GM19351 (cell line): ENCODE measurements at regions not wholly inside any gene's neighbourhood (a gene's known extent, or its start where the extent isn't known, plus 50 kb on each side); places are given as distances from the start of the nearest gene placed in this dataset.

Experiments
- ATAC-seq: cut with Tn5 transposase; IDR thresholded peaks from one replicate; pipeline ENCODE4 v1.9.1; 2021; ENCODE audit warnings: mild to moderate bottlenecking, moderate library complexity; ENCODE audit not compliant: unreplicated experiment

DNA sequence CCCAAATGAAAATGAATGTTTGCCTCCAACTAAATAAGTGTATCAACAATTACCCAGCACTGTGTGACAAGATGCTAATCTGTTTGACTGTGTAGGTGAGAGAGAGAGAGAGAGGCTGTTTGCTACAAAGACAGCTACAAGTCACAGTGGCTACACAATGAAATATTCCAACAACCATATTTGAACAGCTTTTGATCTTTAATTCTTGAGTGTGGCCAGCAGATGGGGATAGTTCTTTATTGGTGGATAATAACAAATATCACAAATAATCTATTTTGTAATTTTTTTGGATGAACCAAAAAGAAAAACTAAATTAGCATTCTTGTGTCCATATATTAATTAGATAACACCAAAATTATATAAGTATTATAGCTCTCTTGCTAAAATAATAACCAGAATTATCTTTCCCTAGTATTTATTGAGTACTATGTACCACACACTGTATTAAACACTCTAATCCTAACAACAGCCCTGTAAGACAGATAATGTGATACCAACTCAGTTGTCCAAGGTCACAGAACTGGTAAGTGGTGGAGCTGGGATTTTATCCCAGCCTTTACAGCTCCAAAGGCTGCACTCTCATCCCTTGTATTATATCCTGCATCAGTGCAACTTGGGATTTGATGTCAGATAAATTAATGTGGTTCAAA, 61.9 kb upstream of the C3orf80 start:
- ATAC-seq = no peak

DNA sequence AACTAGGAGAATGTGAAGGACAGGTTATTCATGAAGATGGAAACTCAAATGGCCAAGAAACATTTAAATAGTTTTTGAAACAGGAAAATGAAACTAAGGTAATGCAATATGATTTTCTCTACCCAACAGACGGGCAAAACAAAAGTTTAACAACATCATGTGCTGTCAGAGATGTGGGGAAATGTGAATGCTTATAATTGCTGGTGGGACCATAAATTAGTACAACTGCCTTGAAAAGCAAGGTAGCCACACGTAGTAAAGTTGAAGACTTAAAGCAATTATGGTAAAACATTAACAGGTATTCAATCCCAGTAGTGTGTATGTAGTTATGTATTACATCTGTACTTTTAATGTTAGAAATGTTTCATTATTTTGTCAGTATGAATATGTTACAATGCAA, 57.0 kb upstream of the C3orf80 start:
- no peak for ATAC-seq

GRCh38 chr3:160169139-160169976, 55.9 kb upstream of the C3orf80 start:
- no peak for ATAC-seq

DNA sequence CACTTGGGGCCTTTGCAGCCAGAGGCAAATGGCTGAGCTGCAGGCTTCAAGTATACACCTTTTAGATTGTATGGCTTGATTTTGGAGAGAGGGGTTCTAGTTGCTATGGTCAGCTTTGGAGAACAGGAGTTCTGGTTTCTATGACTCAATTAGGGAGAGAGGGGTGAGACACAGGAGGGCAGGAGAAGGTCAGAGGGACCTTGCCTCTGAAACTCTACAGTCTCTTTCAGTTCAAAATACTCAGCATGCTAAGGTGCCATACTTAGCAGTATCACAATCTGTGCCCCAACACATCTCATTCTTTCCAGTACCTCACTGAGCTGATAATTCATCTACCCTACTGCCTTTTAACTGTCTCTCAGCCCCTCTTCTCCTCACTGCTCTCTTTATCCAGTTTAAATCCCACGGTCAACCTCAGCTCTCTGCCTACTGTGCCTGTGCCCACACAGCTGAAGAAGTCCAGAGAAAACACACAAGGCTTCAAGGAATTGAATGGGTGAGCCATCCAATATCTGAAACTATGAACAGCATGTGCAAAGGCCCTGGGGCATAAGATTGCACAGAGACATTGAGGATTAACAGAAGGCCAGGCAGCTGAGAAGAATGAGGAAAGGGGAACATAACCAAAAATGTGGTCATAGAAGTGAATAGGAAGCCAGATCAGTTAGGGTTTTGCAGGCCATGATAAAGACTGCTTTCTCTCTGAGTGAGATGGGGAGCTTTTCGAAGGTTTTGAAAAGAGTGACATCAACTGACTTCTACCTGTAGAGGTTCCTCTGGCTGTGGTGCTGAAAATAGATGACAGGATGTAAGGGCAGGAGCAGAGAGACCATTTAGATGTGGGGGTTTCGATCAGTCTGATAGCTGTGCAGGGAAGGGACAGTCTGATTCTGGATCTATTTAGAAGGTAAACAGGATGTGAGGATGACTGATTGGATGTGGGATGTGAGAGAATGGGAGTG, 54.5 kb upstream of the C3orf80 start:
- ATAC-seq = peak; percentile 76

DNA sequence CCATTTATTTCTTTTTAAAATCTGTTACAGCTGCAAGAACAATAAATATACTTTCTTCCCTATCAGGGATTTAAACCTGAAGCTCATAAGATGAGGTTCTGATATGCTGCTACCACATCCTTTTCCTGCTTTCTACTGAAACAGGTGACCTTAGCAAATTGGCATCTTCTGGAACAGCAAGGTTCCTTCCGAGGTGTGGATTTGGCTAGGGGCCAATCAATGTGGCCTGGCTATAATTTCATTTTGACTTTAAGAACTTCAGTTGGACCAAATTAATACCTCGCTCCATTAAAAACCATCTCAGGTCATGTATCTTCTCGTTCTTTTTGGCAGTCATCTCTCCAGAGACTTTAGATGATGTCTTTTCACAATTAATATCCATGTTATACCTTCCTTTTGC, 53.4 kb upstream of the C3orf80 start:
- ATAC-seq = no peak

DNA sequence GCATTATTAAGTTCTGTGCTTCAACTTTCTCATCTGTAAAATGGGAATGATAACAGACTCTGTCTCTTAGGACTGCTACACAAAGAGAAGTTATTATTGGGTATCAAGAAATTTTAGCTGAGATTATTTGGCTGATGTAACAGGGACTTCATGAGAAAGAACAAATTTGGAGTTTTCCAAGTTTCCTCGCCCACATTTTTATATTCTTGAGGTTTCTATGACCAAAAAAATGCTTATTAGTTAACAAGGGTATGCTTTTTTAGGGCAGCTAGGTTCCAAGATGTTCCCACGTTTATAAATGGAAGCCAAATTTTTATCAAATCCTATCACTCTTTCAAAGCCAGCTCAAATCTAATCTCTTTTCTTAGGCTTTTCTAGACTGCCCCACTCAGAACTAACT, 50.6 kb upstream of the C3orf80 start:
- ATAC-seq = no peak
